ENCODE measurements at regions not wholly inside any gene's neighbourhood (a gene's known extent, or its start where the extent isn't known, plus 50 kb on each side); places are given as distances from the start of the nearest gene placed in this dataset.

GRCh38 chr2:39894082-39894481 lies 115.0 kb upstream of the THUMPD2 start:
- intact Hi-C loops (cut with micrococcal nuclease) = no loop called here

GRCh38 chr2:39893616-39894015 lies 114.6 kb upstream of the THUMPD2 start:
- Histone ChIP-seq H3K4me3 (ENCODE audit: control extremely low read depth in 1 of 5, extremely low read depth in 1 of 5, insufficient read depth in 1 of 5, low read depth in 2 of 5, low read length in 4 of 5) (no peak overlapping the region), H3K27ac (ENCODE audit: low read length in 2 of 2) (no peak overlapping the region), H3K9me3 (ENCODE audit: control extremely low read depth in 1 of 3, control insufficient read depth in 2 of 3, insufficient read depth in 1 of 3, low read length in 2 of 3) (no peaks in the 10 kb centered on the region), H3K36me3 (replicated peaks in 1 of 2; ENCODE audit: control extremely low read depth in 1 of 2, control insufficient read depth in 1 of 2, extremely low read depth in 1 of 2, insufficient read depth in 2 of 2, low read length in 1 of 2) (no peaks in the 10 kb centered on the region), H3K27me3 (replicated peaks in 1 of 4; ENCODE audit: control extremely low read depth in 1 of 4, control insufficient read depth in 3 of 4, insufficient read depth in 4 of 4, low read length in 3 of 4) (no peaks in the 10 kb centered on the region), H3K4me2 (replicated peaks; ENCODE audit: low read depth, low read length, poor library complexity, severe bottlenecking) (no peak overlapping the region), H2AFZ (ENCODE audit: insufficient read depth, low read depth, low read length, poor library complexity, severe bottlenecking) (no peak overlapping the region), H3K9ac (ENCODE audit: low read length) (no peak overlapping the region), H4K20me1 (ENCODE audit: control insufficient read depth, insufficient read depth, low read length, poor library complexity, severe bottlenecking) (no peaks in the 10 kb centered on the region), H3K4me1 (ENCODE audit: control insufficient read depth in 2 of 2, insufficient read depth in 2 of 2, low read length in 2 of 2) (no peaks in the 10 kb centered on the region), H3K79me2 (ENCODE audit: control insufficient read depth, insufficient read depth, low read length) (no peaks in the 10 kb centered on the region)
- no peak for ATAC-seq (ENCODE audit: low read depth)
- ChIA-PET POLR2A (no interaction called here), CTCF (interaction anchor here (0.7 kb wide), 1 partner anchor 19 kb away, joined by 3 read pairs; no protein-coding TSS in a partner anchor)
- Mint-ChIP-seq H3K4me3 (no peak overlapping the region), H3K27me3 (no peaks in the 10 kb centered on the region), H3K27ac (no peak overlapping the region), H3K9me3 (ENCODE audit: insufficient read depth) (no peaks in the 10 kb centered on the region), H3K4me1 (no peaks in the 10 kb centered on the region)
- intact Hi-C loops (cut with micrococcal nuclease) = no loop called here
- DNase-seq = no peak
- WGBS (ENCODE audit: insufficient coverage) = no CpG with 5 or more reads among the region's 4 CpGs
- no peak for TF ChIP-seq EZH2 (IDR thresholded peaks at IDR 0.05; ENCODE audit: borderline replicate concordance, insufficient read depth, low read depth, low read length, poor library complexity, severe bottlenecking)
- TF ChIP-seq CTCF (IDR thresholded peaks at IDR 0.05) = no peak

More at GRCh38 chr2:39894082-39894481, 115.0 kb upstream of the THUMPD2 start:
- no peaks in the 10 kb centered on the region for H3K4me1 Mint-ChIP-seq
- no peak overlapping the region for H3K4me3 Mint-ChIP-seq
- H2AFZ ChIP-seq (ENCODE audit: insufficient read depth, low read depth, low read length, poor library complexity, severe bottlenecking) = no peak overlapping the region
- no peaks in the 10 kb centered on the region for H3K79me2 ChIP-seq (ENCODE audit: control insufficient read depth, insufficient read depth, low read length)
- H3K4me2 ChIP-seq (replicated peaks; ENCODE audit: low read depth, low read length, poor library complexity, severe bottlenecking) = no peak overlapping the region
- POLR2A ChIA-PET = no interaction called here
- no peak for DNase-seq
- H3K9me3 Mint-ChIP-seq (ENCODE audit: insufficient read depth) = no peaks in the 10 kb centered on the region
- WGBS (ENCODE audit: insufficient coverage) = 100% methylated on average over 2 of the region's 8 CpGs
- H3K36me3 ChIP-seq (replicated peaks in 1 of 2; ENCODE audit: control extremely low read depth in 1 of 2, control insufficient read depth in 1 of 2, extremely low read depth in 1 of 2, insufficient read depth in 2 of 2, low read length in 1 of 2) = no peaks in the 10 kb centered on the region
- CTCF ChIA-PET = interaction anchor here (0.7 kb wide), 1 partner anchor 18 kb away, joined by 3 read pairs; no protein-coding TSS in a partner anchor
- H3K27me3 ChIP-seq (replicated peaks in 1 of 4; ENCODE audit: control extremely low read depth in 1 of 4, control insufficient read depth in 3 of 4, insufficient read depth in 4 of 4, low read length in 3 of 4) = no peaks in the 10 kb centered on the region
- no peaks in the 10 kb centered on the region for H3K4me1 ChIP-seq (ENCODE audit: control insufficient read depth in 2 of 2, insufficient read depth in 2 of 2, low read length in 2 of 2)
- no peaks in the 10 kb centered on the region for H3K9me3 ChIP-seq (ENCODE audit: control extremely low read depth in 1 of 3, control insufficient read depth in 2 of 3, insufficient read depth in 1 of 3, low read length in 2 of 3)
- no peak for ATAC-seq (ENCODE audit: low read depth)
- no peak overlapping the region for H3K9ac ChIP-seq (ENCODE audit: low read length)
- TF ChIP-seq EZH2 (IDR thresholded peaks at IDR 0.05; ENCODE audit: borderline replicate concordance, insufficient read depth, low read depth, low read length, poor library complexity, severe bottlenecking) (no peak), CTCF (IDR thresholded peaks at IDR 0.05) (no peak)
- H4K20me1 ChIP-seq (ENCODE audit: control insufficient read depth, insufficient read depth, low read length, poor library complexity, severe bottlenecking) = no peaks in the 10 kb centered on the region
- H3K27ac Mint-ChIP-seq = no peak overlapping the region
- no peak overlapping the region for H3K4me3 ChIP-seq (ENCODE audit: control extremely low read depth in 1 of 5, extremely low read depth in 1 of 5, insufficient read depth in 1 of 5, low read depth in 2 of 5, low read length in 4 of 5)
- no peaks in the 10 kb centered on the region for H3K27me3 Mint-ChIP-seq
- H3K27ac ChIP-seq (ENCODE audit: low read length in 2 of 2) = no peak overlapping the region

All from B cell (primary cell).